Ishikawa (cell line): ENCODE measurements at regions not wholly inside any gene's neighbourhood (a gene's known extent, or its start where the extent isn't known, plus 50 kb on each side); places are given as distances from the start of the nearest gene placed in this dataset.

ENCODE experiments used
- CEBPB ChIP-seq: IDR thresholded peaks from 2 replicates; pipeline ENCODE4 v1.6.1; 2012
- CREB1 ChIP-seq: IDR thresholded peaks from 2 replicates; pipeline ENCODE4 v1.6.1; 2012; ENCODE audit warnings: low read depth
- EGR1 ChIP-seq: IDR thresholded peaks from 2 replicates; pipeline ENCODE4 v1.6.1; 2012
- EP300 ChIP-seq: IDR thresholded peaks from 2 replicates; pipeline ENCODE4 v1.6.1; 2012; ENCODE audit warnings: borderline replicate concordance
- FOXM1 ChIP-seq: IDR thresholded peaks from 2 replicates; pipeline ENCODE4 v1.6.1; 2012; ENCODE audit warnings: low read depth, borderline replicate concordance
- RAD21 ChIP-seq: IDR thresholded peaks from 2 replicates; pipeline ENCODE4 v1.6.1; 2012; ENCODE audit warnings: low read depth
- TAF1 ChIP-seq: IDR thresholded peaks from 2 replicates; pipeline ENCODE4 v1.6.1; 2012; ENCODE audit warnings: low read depth, mild to moderate bottlenecking
- TEAD4 ChIP-seq: IDR thresholded peaks from 2 replicates; pipeline ENCODE4 v1.6.1; 2012
- YY1 ChIP-seq: IDR thresholded peaks from 2 replicates; pipeline ENCODE4 v1.6.1; 2012; ENCODE audit warnings: low read depth
- ZBTB7A ChIP-seq: IDR thresholded peaks from 2 replicates; pipeline ENCODE4 v1.6.1; 2012; ENCODE audit warnings: low read depth
- TF ChIP-seq, protein P1 (sequence below): IDR thresholded peaks from 2 replicates; pipeline ENCODE4 v1.6.1; 2012
- TF ChIP-seq, protein P2 (sequence below): IDR thresholded peaks from 2 replicates; pipeline ENCODE4 v1.6.1; 2012; ENCODE audit warnings: low read depth, mild to moderate bottlenecking

DNA sequence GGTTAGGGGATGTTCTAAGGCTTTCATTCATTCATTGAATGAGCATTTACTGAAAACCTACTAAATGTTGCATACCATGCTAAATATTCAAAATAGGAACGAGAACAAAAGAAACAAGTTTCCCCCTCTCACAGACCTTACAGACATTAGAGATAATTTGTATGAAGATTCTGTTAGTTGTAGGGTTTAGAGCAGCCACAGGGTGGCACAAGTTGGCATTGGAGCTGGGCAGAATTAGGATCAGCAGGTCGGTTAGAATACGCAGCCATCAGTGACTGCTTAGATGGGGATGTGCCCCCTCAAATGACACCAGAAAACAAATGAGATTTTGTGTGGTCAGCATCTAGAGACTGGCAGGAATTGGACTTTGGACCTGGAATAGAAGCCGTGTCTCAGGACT, 166.3 kb upstream of the DAAM1 start:
- TF ChIP-seq FOXM1 (no peak), ZBTB7A (no peak), YY1 (no peak), EP300 (no peak), TAF1 (no peak), TEAD4 (no peak), CEBPB (no peak), CREB1 (no peak), RAD21 (peak; percentile 30), EGR1 (no peak)
- TF ChIP-seq, protein P1, sequence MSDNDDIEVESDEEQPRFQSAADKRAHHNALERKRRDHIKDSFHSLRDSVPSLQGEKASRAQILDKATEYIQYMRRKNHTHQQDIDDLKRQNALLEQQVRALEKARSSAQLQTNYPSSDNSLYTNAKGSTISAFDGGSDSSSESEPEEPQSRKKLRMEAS, result no peak
- TF ChIP-seq, protein P2, sequence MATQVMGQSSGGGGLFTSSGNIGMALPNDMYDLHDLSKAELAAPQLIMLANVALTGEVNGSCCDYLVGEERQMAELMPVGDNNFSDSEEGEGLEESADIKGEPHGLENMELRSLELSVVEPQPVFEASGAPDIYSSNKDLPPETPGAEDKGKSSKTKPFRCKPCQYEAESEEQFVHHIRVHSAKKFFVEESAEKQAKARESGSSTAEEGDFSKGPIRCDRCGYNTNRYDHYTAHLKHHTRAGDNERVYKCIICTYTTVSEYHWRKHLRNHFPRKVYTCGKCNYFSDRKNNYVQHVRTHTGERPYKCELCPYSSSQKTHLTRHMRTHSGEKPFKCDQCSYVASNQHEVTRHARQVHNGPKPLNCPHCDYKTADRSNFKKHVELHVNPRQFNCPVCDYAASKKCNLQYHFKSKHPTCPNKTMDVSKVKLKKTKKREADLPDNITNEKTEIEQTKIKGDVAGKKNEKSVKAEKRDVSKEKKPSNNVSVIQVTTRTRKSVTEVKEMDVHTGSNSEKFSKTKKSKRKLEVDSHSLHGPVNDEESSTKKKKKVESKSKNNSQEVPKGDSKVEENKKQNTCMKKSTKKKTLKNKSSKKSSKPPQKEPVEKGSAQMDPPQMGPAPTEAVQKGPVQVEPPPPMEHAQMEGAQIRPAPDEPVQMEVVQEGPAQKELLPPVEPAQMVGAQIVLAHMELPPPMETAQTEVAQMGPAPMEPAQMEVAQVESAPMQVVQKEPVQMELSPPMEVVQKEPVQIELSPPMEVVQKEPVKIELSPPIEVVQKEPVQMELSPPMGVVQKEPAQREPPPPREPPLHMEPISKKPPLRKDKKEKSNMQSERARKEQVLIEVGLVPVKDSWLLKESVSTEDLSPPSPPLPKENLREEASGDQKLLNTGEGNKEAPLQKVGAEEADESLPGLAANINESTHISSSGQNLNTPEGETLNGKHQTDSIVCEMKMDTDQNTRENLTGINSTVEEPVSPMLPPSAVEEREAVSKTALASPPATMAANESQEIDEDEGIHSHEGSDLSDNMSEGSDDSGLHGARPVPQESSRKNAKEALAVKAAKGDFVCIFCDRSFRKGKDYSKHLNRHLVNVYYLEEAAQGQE, result no peak
